HFFc6 (cell line): ENCODE measurements at regions not wholly inside any gene's neighbourhood (a gene's known extent, or its start where the extent isn't known, plus 50 kb on each side); places are given as distances from the start of the nearest gene placed in this dataset.

Experiments
- DNase-seq: peaks from one replicate; pipeline ENCODE4 v3.0.0-alpha.2; 2018
- H3K27ac Mint-ChIP-seq: 2 replicates; pipeline ENCODE4 v1.8.0; 2020; ENCODE audit warnings: mild to moderate bottlenecking, mixed read lengths
- H3K27me3 Mint-ChIP-seq: 2 replicates; pipeline ENCODE4 v1.8.0; 2021; ENCODE audit warnings: mild to moderate bottlenecking, moderate library complexity, mixed read lengths; ENCODE audit not compliant: insufficient read depth
- H3K36me3 Mint-ChIP-seq: 2 replicates; pipeline ENCODE4 v1.8.0; 2021; ENCODE audit warnings: low read depth, mixed read lengths
- H3K4me1 Mint-ChIP-seq: 2 replicates; pipeline ENCODE4 v1.8.0; 2020; ENCODE audit warnings: low read depth, mixed read lengths
- H3K4me3 Mint-ChIP-seq: 2 replicates; pipeline ENCODE4 v1.8.0; 2020; ENCODE audit warnings: mild to moderate bottlenecking, moderate library complexity, mixed read lengths
- H3K9me3 Mint-ChIP-seq: 2 replicates; pipeline ENCODE4 v1.8.0; 2020; ENCODE audit warnings: mild to moderate bottlenecking, mixed read lengths
- TF ChIP-seq, protein P1 (sequence below): fragments of 200-600 bp; sonication (generic); IDR thresholded peaks from 2 replicates; pipeline ENCODE4 v1.5.0; 2021; ENCODE audit warnings: antibody characterized with exemption, mild to moderate bottlenecking

DNA sequence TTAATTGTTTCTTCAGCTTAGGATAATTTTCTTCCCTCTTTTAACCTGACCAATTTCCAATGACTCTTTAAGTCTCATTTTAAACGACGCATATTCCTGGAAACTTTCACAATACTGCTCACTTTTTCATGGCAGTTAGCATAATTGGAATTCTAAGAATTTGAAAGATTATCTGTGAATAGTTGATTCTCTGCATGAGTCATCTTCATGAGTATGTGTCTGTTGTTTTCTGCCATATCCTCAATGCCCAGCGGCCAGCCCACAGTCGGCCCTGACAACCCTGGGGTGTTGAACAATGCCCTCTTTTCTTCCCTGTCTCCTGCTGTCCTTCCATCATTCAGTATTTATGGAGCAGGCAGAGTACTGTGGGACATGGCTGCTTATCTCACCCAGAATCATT is 554.2 kb downstream of the CDH26 start:
- TF ChIP-seq, protein P1, sequence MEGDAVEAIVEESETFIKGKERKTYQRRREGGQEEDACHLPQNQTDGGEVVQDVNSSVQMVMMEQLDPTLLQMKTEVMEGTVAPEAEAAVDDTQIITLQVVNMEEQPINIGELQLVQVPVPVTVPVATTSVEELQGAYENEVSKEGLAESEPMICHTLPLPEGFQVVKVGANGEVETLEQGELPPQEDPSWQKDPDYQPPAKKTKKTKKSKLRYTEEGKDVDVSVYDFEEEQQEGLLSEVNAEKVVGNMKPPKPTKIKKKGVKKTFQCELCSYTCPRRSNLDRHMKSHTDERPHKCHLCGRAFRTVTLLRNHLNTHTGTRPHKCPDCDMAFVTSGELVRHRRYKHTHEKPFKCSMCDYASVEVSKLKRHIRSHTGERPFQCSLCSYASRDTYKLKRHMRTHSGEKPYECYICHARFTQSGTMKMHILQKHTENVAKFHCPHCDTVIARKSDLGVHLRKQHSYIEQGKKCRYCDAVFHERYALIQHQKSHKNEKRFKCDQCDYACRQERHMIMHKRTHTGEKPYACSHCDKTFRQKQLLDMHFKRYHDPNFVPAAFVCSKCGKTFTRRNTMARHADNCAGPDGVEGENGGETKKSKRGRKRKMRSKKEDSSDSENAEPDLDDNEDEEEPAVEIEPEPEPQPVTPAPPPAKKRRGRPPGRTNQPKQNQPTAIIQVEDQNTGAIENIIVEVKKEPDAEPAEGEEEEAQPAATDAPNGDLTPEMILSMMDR, result no peak
- peak; percentile 66 for DNase-seq
- Mint-ChIP-seq H3K4me3 (peak overlapping the region; percentile 52), H3K36me3 (no peaks in the 10 kb centered on the region), H3K27ac (peak overlapping the region; percentile 62), H3K4me1 (peaks cover 21% of the 10 kb centered on the region), H3K27me3 (peaks cover 2% of the 10 kb centered on the region; the same call in 1 of the 2 replicates), H3K9me3 (no peaks in the 10 kb centered on the region)

DNA sequence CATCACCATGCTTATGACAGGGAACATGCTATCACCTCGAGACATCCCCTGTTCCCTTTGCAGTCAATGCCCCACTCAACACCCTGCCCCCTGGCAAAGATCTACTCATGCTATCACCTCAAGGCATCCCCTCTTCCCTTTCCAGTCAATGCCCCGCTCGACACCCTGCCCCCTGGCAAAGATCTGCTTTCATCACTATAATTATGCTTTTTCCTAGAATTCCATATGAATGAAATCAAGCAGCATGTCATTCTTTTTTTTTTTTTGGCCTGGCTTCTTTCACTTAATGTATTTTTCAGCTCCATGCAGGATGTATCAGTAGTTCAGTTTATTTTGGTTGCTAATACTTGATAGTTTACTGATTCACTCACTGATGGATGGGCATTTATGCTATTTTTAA is 554.9 kb downstream of the CDH26 start:
- H3K36me3 Mint-ChIP-seq, result no peaks in the 10 kb centered on the region
- no peak for DNase-seq
- H3K27ac Mint-ChIP-seq, result peak overlapping the region; percentile 62; the same call in 1 of the 2 replicates
- H3K27me3 Mint-ChIP-seq, result peaks cover 2% of the 10 kb centered on the region; the same call in 1 of the 2 replicates
- no peaks in the 10 kb centered on the region for H3K9me3 Mint-ChIP-seq
- peak overlapping the region; percentile 25; the same call in 1 of the 2 replicates for H3K4me3 Mint-ChIP-seq
- TF ChIP-seq, protein P1, result no peak
- H3K4me1 Mint-ChIP-seq, result peaks cover 21% of the 10 kb centered on the region

DNA sequence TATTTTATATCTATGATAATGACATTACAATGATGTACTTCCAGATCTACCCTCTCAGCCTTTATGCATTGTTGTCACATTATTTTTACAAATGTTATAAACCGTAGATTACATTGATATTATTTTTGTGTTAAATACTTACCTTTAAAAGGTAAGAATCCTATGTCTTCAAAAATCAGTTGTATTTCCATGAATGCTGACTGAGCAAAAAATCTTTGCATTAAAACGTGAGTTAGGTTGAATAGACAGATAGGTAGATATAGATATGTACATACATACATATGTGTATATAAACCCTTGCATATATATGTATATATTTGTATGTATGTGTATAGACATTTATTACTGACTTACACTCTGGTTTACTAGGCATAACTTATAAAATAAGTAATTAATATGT is 558.2 kb downstream of the CDH26 start:
- H3K36me3 Mint-ChIP-seq, result no peaks in the 10 kb centered on the region

DNA sequence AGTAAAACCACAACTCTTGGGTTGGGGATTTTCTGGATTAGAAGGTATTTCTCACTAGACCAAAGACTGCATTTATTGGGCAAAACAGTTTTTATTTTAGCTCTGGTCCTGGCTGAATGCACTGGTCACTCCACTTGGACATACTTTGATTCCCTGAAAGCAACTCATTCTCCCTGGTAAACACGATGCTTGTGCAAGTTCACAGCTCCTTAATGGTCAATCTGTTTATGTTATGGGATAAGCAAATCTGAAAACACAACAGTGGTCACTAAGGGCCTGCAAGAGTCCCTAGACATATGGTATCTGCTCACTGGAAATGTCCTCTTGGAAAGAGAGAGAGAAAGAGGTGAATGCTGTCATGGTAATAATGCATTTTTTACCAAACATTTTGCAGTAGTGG is 559.8 kb downstream of the CDH26 start:
- no peak overlapping the region for H3K27ac Mint-ChIP-seq
- DNase-seq, result no peak
- H3K4me3 Mint-ChIP-seq, result no peak overlapping the region
- no peaks in the 10 kb centered on the region for H3K36me3 Mint-ChIP-seq
- peaks cover 5% of the 10 kb centered on the region for H3K4me1 Mint-ChIP-seq
- H3K27me3 Mint-ChIP-seq, result peaks cover 1% of the 10 kb centered on the region; the same call in 1 of the 2 replicates
- TF ChIP-seq, protein P1, result no peak
- H3K9me3 Mint-ChIP-seq, result peaks cover 4% of the 10 kb centered on the region; the same call in 1 of the 2 replicates

More for the DNA sequence above, 558.2 kb downstream of the CDH26 start:
- Mint-ChIP-seq H3K27me3 (no peaks in the 10 kb centered on the region), H3K9me3 (peaks cover 4% of the 10 kb centered on the region; the same call in 1 of the 2 replicates), H3K4me1 (peaks cover 21% of the 10 kb centered on the region), H3K4me3 (no peak overlapping the region), H3K27ac (no peak overlapping the region)
- no peak for DNase-seq
- TF ChIP-seq, protein P1, result no peak

DNA sequence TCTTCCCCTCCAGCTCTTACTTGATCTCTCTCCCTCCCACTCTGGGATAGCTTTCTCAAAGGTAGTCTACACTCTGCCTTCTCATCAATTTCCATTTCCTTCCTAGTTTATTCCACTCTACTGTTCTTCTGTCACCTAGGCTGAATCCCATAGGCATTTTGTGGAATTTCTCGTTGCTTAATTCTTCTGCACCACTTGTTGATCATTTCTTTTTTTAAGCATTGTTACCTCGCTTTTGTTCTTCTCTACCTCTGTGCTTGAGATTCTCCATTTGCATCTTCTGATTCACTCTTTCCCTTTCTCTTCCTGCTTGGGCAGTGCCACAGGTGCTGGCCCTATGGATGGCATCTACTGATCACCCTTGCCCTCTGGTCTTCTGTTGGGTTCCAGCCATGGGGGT is 567.2 kb downstream of the CDH26 start:
- Mint-ChIP-seq H3K36me3 (no peaks in the 10 kb centered on the region), H3K9me3 (peaks cover 32% of the 10 kb centered on the region), H3K27me3 (peaks cover 2% of the 10 kb centered on the region; the same call in 1 of the 2 replicates), H3K4me1 (no peaks in the 10 kb centered on the region), H3K4me3 (no peak overlapping the region), H3K27ac (no peak overlapping the region)
- TF ChIP-seq, protein P1, result no peak
- no peak for DNase-seq

DNA sequence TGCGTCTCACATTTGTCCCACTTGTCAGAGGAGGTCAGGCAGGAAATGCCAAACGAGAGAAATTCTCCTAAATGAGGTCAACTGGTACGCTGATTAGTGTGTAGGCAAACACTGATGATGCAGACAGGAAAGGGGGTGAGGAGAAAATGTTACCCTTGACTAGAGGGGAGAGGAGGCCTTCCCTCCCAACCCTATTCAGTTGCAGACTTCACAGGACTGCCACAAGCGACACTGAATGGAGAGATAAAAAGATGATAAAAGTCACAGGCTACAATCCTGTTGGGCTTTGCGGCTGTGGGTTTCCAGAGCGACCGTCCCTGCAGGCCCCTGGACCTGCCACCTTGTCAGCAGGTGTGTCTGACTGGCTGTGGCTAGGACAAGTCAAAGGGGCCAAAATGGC is 569.4 kb downstream of the CDH26 start:
- H3K36me3 Mint-ChIP-seq, result no peaks in the 10 kb centered on the region
- H3K4me3 Mint-ChIP-seq, result no peak overlapping the region
- H3K27me3 Mint-ChIP-seq, result peaks cover 2% of the 10 kb centered on the region; the same call in 1 of the 2 replicates
- H3K9me3 Mint-ChIP-seq, result peaks cover 32% of the 10 kb centered on the region
- no peaks in the 10 kb centered on the region for H3K4me1 Mint-ChIP-seq
- H3K27ac Mint-ChIP-seq, result no peak overlapping the region
- no peak for DNase-seq
- TF ChIP-seq, protein P1, result no peak
